ENCODE measurements at regions not wholly inside any gene's neighbourhood (a gene's known extent, or its start where the extent isn't known, plus 50 kb on each side); places are given as distances from the start of the nearest gene placed in this dataset.

GRCh38 chr11:13905137-13905781 lies 57.3 kb upstream of the SPON1 start:
- no peaks in the 10 kb centered on the region for H3K36me3 Mint-ChIP-seq (ENCODE audit: unreplicated experiment)
- no peak overlapping the region for H3K4me3 Mint-ChIP-seq (ENCODE audit: unreplicated experiment)
- no peaks in the 10 kb centered on the region for H3K4me1 Mint-ChIP-seq (ENCODE audit: unreplicated experiment)
- TF ChIP-seq CTCF (IDR thresholded peaks at IDR 0.05), result no peak
- H3K27ac Mint-ChIP-seq (ENCODE audit: unreplicated experiment), result no peak overlapping the region
- DNase-seq (ENCODE audit: extremely low spot score, unreplicated experiment), result no peak
- H3K9me3 Mint-ChIP-seq (ENCODE audit: unreplicated experiment), result peaks cover 9% of the 10 kb centered on the region
- H3K27me3 Mint-ChIP-seq (ENCODE audit: unreplicated experiment), result peaks cover 7% of the 10 kb centered on the region

GRCh38 chr11:13907678-13908077 lies 54.8 kb upstream of the SPON1 start:
- TF ChIP-seq CTCF (IDR thresholded peaks at IDR 0.05), result no peak
- peaks cover 5% of the 10 kb centered on the region for H3K27me3 Mint-ChIP-seq (ENCODE audit: unreplicated experiment)
- DNase-seq (ENCODE audit: extremely low spot score, unreplicated experiment), result no peak
- H3K36me3 Mint-ChIP-seq (ENCODE audit: unreplicated experiment), result no peaks in the 10 kb centered on the region
- no peaks in the 10 kb centered on the region for H3K4me1 Mint-ChIP-seq (ENCODE audit: unreplicated experiment)
- H3K9me3 Mint-ChIP-seq (ENCODE audit: unreplicated experiment), result peaks cover 9% of the 10 kb centered on the region
- no peak overlapping the region for H3K4me3 Mint-ChIP-seq (ENCODE audit: unreplicated experiment)
- no peak overlapping the region for H3K27ac Mint-ChIP-seq (ENCODE audit: unreplicated experiment)

- Mint-ChIP-seq H3K27me3 (ENCODE audit: unreplicated experiment) (peaks cover 5% of the 10 kb centered on the region), H3K36me3 (ENCODE audit: unreplicated experiment) (no peaks in the 10 kb centered on the region), H3K4me3 (ENCODE audit: unreplicated experiment) (no peak overlapping the region), H3K27ac (ENCODE audit: unreplicated experiment) (no peak overlapping the region), H3K4me1 (ENCODE audit: unreplicated experiment) (no peaks in the 10 kb centered on the region), H3K9me3 (ENCODE audit: unreplicated experiment) (peaks cover 9% of the 10 kb centered on the region)
- no peak for DNase-seq (ENCODE audit: extremely low spot score, unreplicated experiment)
- no peak for TF ChIP-seq CTCF (IDR thresholded peaks at IDR 0.05)
Measured at GRCh38 chr11:13908535-13908934, 54.0 kb upstream of the SPON1 start.
